GM18511 (cell line): ENCODE measurements at regions not wholly inside any gene's neighbourhood (a gene's known extent, or its start where the extent isn't known, plus 50 kb on each side); places are given as distances from the start of the nearest gene placed in this dataset.
A peak's percentile ranks its signal among the peaks of the same experiment; 100 is the strongest.

ENCODE experiments used
- ATAC-seq: cut with Tn5 transposase; IDR thresholded peaks from one replicate; pipeline ENCODE4 v1.9.1; 2021; ENCODE audit warnings: mild to moderate bottlenecking, moderate library complexity; ENCODE audit not compliant: unreplicated experiment

- no peak for ATAC-seq
Measured at GRCh38 chr17:77817953-77818352, 140.6 kb upstream of the TNRC6C start.

GRCh38 chr17:77819497-77819896, 139.0 kb upstream of the TNRC6C start:
- no peak for ATAC-seq

GRCh38 chr17:77821114-77821513, 137.4 kb upstream of the TNRC6C start:
- no peak for ATAC-seq

GRCh38 chr17:77822302-77823030, 136.0 kb upstream of the TNRC6C start:
- no peak for ATAC-seq

- no peak for ATAC-seq
Measured at GRCh38 chr17:77824102-77824779, 134.3 kb upstream of the TNRC6C start.

GRCh38 chr17:77824780-77825280, 133.7 kb upstream of the TNRC6C start:
- ATAC-seq: no peak

- ATAC-seq: no peak
Measured at GRCh38 chr17:77825621-77826020, 132.9 kb upstream of the TNRC6C start.

GRCh38 chr17:77826132-77826873, 132.2 kb upstream of the TNRC6C start:
- ATAC-seq: no peak

- no peak for ATAC-seq
Measured at GRCh38 chr17:77827039-77827438, 131.5 kb upstream of the TNRC6C start.

GRCh38 chr17:77827511-77827910, 131.0 kb upstream of the TNRC6C start:
- ATAC-seq: no peak

GRCh38 chr17:77828749-77829539, 129.6 kb upstream of the TNRC6C start:
- no peak for ATAC-seq

GRCh38 chr17:77829843-77830799, 128.4 kb upstream of the TNRC6C start:
- ATAC-seq: no peak

GRCh38 chr17:77830816-77831473, 127.6 kb upstream of the TNRC6C start:
- ATAC-seq: no peak

- no peak for ATAC-seq
Measured at GRCh38 chr17:77831474-77832179, 126.9 kb upstream of the TNRC6C start.

GRCh38 chr17:77832180-77832560, 126.3 kb upstream of the TNRC6C start:
- no peak for ATAC-seq

GRCh38 chr17:77833769-77834168, 124.7 kb upstream of the TNRC6C start:
- no peak for ATAC-seq

- peak; percentile 54 for ATAC-seq
Measured at GRCh38 chr17:77834170-77835115, 124.1 kb upstream of the TNRC6C start.
